ENCODE measurements at regions not wholly inside any gene's neighbourhood (a gene's known extent, or its start where the extent isn't known, plus 50 kb on each side); places are given as distances from the start of the nearest gene placed in this dataset.

GRCh38 chr12:125271892-125272291 is 206.7 kb downstream of the AACS start:
- TF ChIP-seq CTCF (IDR thresholded peaks at IDR 0.05) (no peak), EZH2 (IDR thresholded peaks at IDR 0.05) (no peak), EZH2phosphoT487 (IDR thresholded peaks at IDR 0.05) (no peak)
